DOHH2 (cell line): ENCODE measurements at regions not wholly inside any gene's neighbourhood (a gene's known extent, or its start where the extent isn't known, plus 50 kb on each side); places are given as distances from the start of the nearest gene placed in this dataset.

ENCODE experiments used
- H3F3A ChIP-seq: fragments of 200-600 bp; sonication (generic), shearing (Covaris generic); 2 replicates; pipeline ENCODE4 v1.6.0; 2016; ENCODE audit warnings: antibody characterized with exemption, mild to moderate bottlenecking; ENCODE audit not compliant: control insufficient read depth, insufficient read depth
- H3K27ac ChIP-seq: fragments of 200-600 bp; sonication (generic); 2 replicates; pipeline ENCODE4 v1.5.1; 2014; ENCODE audit warnings: low read depth, mild to moderate bottlenecking, low read length, moderate library complexity
- H3K27me3 ChIP-seq: fragments of 200-600 bp; sonication (generic); 2 replicates; pipeline ENCODE4 v1.6.1; 2014; ENCODE audit warnings: mild to moderate bottlenecking, low read length, mixed read lengths; ENCODE audit not compliant: control insufficient read depth
- H3K36me3 ChIP-seq: fragments of 200-600 bp; sonication (generic); 2 replicates; pipeline ENCODE4 v1.6.1; 2014; ENCODE audit warnings: mild to moderate bottlenecking, low read length, moderate library complexity, mixed read lengths; ENCODE audit not compliant: control insufficient read depth
- H3K4me1 ChIP-seq: fragments of 200-600 bp; sonication (generic); 2 replicates; pipeline ENCODE4 v1.6.1; 2014; ENCODE audit warnings: mild to moderate bottlenecking, low read length, mixed read lengths; ENCODE audit not compliant: control insufficient read depth
- H3K4me2 ChIP-seq: fragments of 200-600 bp; sonication (generic); 2 replicates; pipeline ENCODE4 v1.6.0; 2014; ENCODE audit warnings: mild to moderate bottlenecking, low read length, moderate library complexity
- H3K4me3 ChIP-seq: fragments of 200-600 bp; sonication (generic); 2 replicates; pipeline ENCODE4 v1.5.1; 2014; ENCODE audit warnings: mild to moderate bottlenecking, low read length, mixed read lengths
- H3K79me2 ChIP-seq: fragments of 200-600 bp; sonication (generic); 2 replicates; pipeline ENCODE4 v1.6.1; 2014; ENCODE audit warnings: mild to moderate bottlenecking, low read length, mixed read lengths; ENCODE audit not compliant: control insufficient read depth
- H3K9me2 ChIP-seq: fragments of 200-600 bp; sonication (generic); replicated peaks from 2 replicates; pipeline ENCODE4 v1.6.1; 2014; ENCODE audit warnings: mild to moderate bottlenecking, low read length, mixed read lengths; ENCODE audit not compliant: control insufficient read depth
- H3K9me3 ChIP-seq: fragments of 200-600 bp; sonication (generic); 2 replicates; pipeline ENCODE4 v1.6.1; 2014; ENCODE audit warnings: antibody characterized with exemption, low read length, mixed read lengths; ENCODE audit not compliant: control insufficient read depth, insufficient read depth
- H4K20me1 ChIP-seq: fragments of 200-600 bp; sonication (generic); 2 replicates; pipeline ENCODE4 v1.6.0; 2014; ENCODE audit warnings: low read depth, mild to moderate bottlenecking, antibody characterized with exemption, low read length, moderate library complexity; ENCODE audit not compliant: control insufficient read depth, insufficient read depth
- EZH2phosphoT487 ChIP-seq: fragments of 200-600 bp; sonication (generic); IDR thresholded peaks from 2 replicates; pipeline ENCODE4 v1.6.1; 2017; ENCODE audit warnings: borderline replicate concordance, mild to moderate bottlenecking, antibody characterized with exemption, low read length, moderate library complexity, mixed read lengths
- TF ChIP-seq, protein P1 (sequence below): fragments of 200-600 bp; sonication (generic); IDR thresholded peaks from one replicate; pipeline ENCODE4 v1.5.1; 2014; ENCODE audit warnings: antibody characterized with exemption, mild to moderate bottlenecking, low read depth, low read length; ENCODE audit not compliant: poor library complexity, severe bottlenecking

DNA sequence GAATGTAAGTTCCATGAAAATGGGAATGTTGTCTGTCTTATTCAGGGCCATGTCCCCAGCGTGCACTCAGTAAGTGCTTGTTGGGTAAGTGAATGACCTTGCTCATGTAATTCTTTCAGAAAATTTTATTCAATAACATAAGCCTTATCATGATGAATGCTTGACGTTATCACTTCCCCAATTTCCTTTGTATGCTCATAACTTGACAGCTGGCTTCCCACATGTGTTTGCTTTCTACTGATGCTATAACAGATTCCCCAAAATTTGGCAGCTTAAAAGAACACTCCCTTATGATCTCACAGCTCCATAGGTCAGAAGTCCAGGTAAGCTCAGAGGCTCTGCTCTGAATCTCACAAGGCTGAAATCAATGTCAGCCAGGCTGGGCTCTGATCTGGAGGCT lies 155.8 kb upstream of the POU2AF2 start:
- Histone ChIP-seq H3K36me3 (no peaks in the 10 kb centered on the region), H3K79me2 (no peaks in the 10 kb centered on the region)

DNA sequence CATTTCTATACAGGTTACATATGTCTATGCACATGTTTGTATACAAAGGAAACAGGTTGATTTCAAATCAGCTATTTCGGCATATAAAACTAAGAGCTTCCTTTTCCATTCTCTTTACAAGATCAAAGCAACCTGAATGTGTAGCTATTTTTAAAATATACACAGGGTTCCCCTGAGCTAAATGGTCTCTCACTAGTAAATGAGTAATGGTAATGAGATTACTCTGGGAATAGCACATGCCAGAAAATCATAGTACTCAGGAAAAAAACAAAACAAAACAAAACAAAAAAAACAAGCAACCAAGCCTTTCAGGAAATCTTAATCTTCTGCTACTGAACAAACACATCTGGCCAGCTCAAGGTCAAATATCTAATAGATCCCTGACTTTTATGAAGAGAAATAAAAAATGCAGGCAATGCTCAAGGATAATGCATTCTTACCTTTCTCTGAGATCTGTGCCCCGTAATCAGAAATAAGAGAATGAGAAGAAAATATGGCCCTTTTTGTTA lies 156.6 kb upstream of the POU2AF2 start:
- Histone ChIP-seq H3K27me3 (no peaks in the 10 kb centered on the region), H3K9me3 (no peaks in the 10 kb centered on the region), H3K4me2 (no peak overlapping the region), H3K79me2 (no peaks in the 10 kb centered on the region), H3K4me1 (peaks cover 14% of the 10 kb centered on the region), H3K9me2 (no peaks in the 10 kb centered on the region), H3K27ac (no peak overlapping the region), H3F3A (no peaks in the 10 kb centered on the region), H3K36me3 (no peaks in the 10 kb centered on the region), H3K4me3 (no peak overlapping the region), H4K20me1 (no peaks in the 10 kb centered on the region)
- TF ChIP-seq EZH2phosphoT487, result no peak
- TF ChIP-seq, protein P1, sequence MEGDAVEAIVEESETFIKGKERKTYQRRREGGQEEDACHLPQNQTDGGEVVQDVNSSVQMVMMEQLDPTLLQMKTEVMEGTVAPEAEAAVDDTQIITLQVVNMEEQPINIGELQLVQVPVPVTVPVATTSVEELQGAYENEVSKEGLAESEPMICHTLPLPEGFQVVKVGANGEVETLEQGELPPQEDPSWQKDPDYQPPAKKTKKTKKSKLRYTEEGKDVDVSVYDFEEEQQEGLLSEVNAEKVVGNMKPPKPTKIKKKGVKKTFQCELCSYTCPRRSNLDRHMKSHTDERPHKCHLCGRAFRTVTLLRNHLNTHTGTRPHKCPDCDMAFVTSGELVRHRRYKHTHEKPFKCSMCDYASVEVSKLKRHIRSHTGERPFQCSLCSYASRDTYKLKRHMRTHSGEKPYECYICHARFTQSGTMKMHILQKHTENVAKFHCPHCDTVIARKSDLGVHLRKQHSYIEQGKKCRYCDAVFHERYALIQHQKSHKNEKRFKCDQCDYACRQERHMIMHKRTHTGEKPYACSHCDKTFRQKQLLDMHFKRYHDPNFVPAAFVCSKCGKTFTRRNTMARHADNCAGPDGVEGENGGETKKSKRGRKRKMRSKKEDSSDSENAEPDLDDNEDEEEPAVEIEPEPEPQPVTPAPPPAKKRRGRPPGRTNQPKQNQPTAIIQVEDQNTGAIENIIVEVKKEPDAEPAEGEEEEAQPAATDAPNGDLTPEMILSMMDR, result no peak

More for the DNA sequence above, 155.8 kb upstream of the POU2AF2 start:
- Histone ChIP-seq H3K27ac (no peak overlapping the region), H3K9me3 (no peaks in the 10 kb centered on the region), H3K9me2 (no peaks in the 10 kb centered on the region), H3K4me2 (no peak overlapping the region), H3K27me3 (no peaks in the 10 kb centered on the region), H3K4me3 (no peak overlapping the region), H4K20me1 (no peaks in the 10 kb centered on the region), H3F3A (no peaks in the 10 kb centered on the region), H3K4me1 (peaks cover 14% of the 10 kb centered on the region)
- TF ChIP-seq, protein P1, result no peak
- no peak for TF ChIP-seq EZH2phosphoT487

DNA sequence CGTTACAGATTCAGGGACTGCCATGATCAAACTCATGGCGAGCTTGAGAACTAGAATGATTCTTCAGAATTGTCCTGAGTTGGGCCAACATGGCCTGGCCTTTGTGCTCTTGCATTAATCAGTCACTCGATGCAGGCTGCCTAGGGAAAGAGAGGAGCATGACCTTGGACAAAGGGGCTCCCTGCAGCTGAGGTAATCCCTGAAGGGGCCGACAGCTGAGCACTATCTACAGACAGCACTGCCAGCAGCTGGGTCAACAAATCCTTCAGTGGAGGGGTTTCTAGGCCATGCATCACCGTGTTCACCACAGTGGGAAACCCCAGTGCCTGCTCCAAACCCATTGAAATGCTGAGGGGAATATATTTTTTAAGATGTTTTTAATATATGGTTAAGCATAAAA lies 159.5 kb upstream of the POU2AF2 start:
- no peak overlapping the region for H3K4me2 ChIP-seq

More for the DNA sequence above, 159.5 kb upstream of the POU2AF2 start:
- Histone ChIP-seq H3K36me3 (no peaks in the 10 kb centered on the region), H3K4me1 (peaks cover 11% of the 10 kb centered on the region), H3K27me3 (no peaks in the 10 kb centered on the region), H4K20me1 (no peaks in the 10 kb centered on the region), H3K9me3 (no peaks in the 10 kb centered on the region), H3K27ac (no peak overlapping the region), H3K79me2 (no peaks in the 10 kb centered on the region), H3K4me3 (no peak overlapping the region), H3F3A (no peaks in the 10 kb centered on the region), H3K9me2 (no peaks in the 10 kb centered on the region)
- no peak for TF ChIP-seq EZH2phosphoT487
- TF ChIP-seq, protein P1, result no peak
